GM12878 (cell line): ENCODE measurements at regions not wholly inside any gene's neighbourhood (a gene's known extent, or its start where the extent isn't known, plus 50 kb on each side); places are given as distances from the start of the nearest gene placed in this dataset.

ENCODE experiments used
- ATAC-seq: fragments of 200-7000 bp; cut with Tn5 transposase; 3 replicates; pipeline ENCODE4 v1.9.1; 2020; ENCODE audit warnings: mild to moderate bottlenecking, moderate library complexity
- BruUV-seq: library from RNA; stranded (reverse); fragments of 400-500 nt; replicated peaks from 2 replicates; lab custom pipeline; 2021; lab: Mats Ljungman, UMichigan
- CTCF ChIA-PET: fragments of 300-600 bp; sonication (Branson Sonifier 250); formaldehyde crosslinking; extraction: SDS; loops from one replicate; lab custom pipeline; 2021; ENCODE audit warnings: inconsistent platforms; lab: Yijun Ruan, JAX
- POLR2A ChIA-PET: fragments of 350-600 bp; formaldehyde crosslinking; extraction: SDS; loops from one replicate; lab custom pipeline; 2021; ENCODE audit warnings: inconsistent platforms; lab: Charles Lee
- RAD21 ChIA-PET: fragments of 300-600 bp; sonication (Branson Sonifier 250); formaldehyde crosslinking; loops from one replicate; lab custom pipeline; 2023; ENCODE audit warnings: antibody characterized with exemption; ENCODE audit not compliant: unreplicated experiment; lab: Charles Lee
- SMC1A ChIA-PET: fragments of 300-600 bp; sonication (Branson Sonifier 250); formaldehyde crosslinking; loops from one replicate; lab custom pipeline; 2023; ENCODE audit not compliant: unreplicated experiment, uncharacterized antibody; lab: Charles Lee
- DNase-seq: peaks from one replicate; pipeline ENCODE4 v3.0.0-alpha.2; 2011; ENCODE audit warnings: low read depth, low spot score
- FAIRE-seq: peaks from 3 replicates; lab custom pipeline; 2011; peaks lifted over from hg19 to GRCh38; lab: Jason Lieb, UNC
- H2AFZ ChIP-seq: 2 replicates; pipeline ENCODE4 v1.6.0; 2011; ENCODE audit warnings: low read depth, low read length, control low read depth; ENCODE audit not compliant: control insufficient read depth
- H3K27ac ChIP-seq: 2 replicates; pipeline ENCODE4 v1.5.1; 2011; ENCODE audit warnings: control low read depth; ENCODE audit not compliant: control insufficient read depth, insufficient read depth
- H3K27me3 ChIP-seq, 2 experiments: replicated peaks in 1 of 2; 2 replicates each; pipeline versions ENCODE4 v1.6.0 to v1.6.1; 2011; ENCODE audit warnings: low read length in 1 of 2; ENCODE audit not compliant: control insufficient read depth in 2 of 2, insufficient read depth in 2 of 2
- H3K36me3 ChIP-seq, 2 experiments: 2 replicates each; pipeline ENCODE4 v1.5.1; 2011; ENCODE audit warnings: low read length in 1 of 2; ENCODE audit not compliant: control insufficient read depth in 2 of 2, insufficient read depth in 2 of 2
- H3K4me1 ChIP-seq: 2 replicates; pipeline ENCODE4 v1.6.1; 2011; ENCODE audit warnings: mild to moderate bottlenecking, low read length, moderate library complexity, mixed read lengths; ENCODE audit not compliant: control insufficient read depth, insufficient read depth
- H3K4me2 ChIP-seq: 2 replicates; pipeline ENCODE4 v1.6.0; 2011; ENCODE audit warnings: control low read depth; ENCODE audit not compliant: control insufficient read depth, insufficient read depth
- H3K4me3 ChIP-seq: fragments of 200-600 bp; sonication (generic); 2 replicates; pipeline ENCODE4 v1.5.1; 2016
- H3K79me2 ChIP-seq: 2 replicates; pipeline ENCODE4 v1.6.0; 2011; ENCODE audit warnings: low read length; ENCODE audit not compliant: control insufficient read depth, insufficient read depth
- H3K9ac ChIP-seq: 2 replicates; pipeline ENCODE4 v1.8.0; 2011; ENCODE audit warnings: low read length, control low read depth, mixed read lengths; ENCODE audit not compliant: control insufficient read depth, insufficient read depth
- H3K9me3 ChIP-seq: replicated peaks from 3 replicates; pipeline ENCODE4 v1.5.1; 2011; ENCODE audit warnings: mild to moderate bottlenecking, low read length; ENCODE audit not compliant: control insufficient read depth, insufficient read depth
- H4K20me1 ChIP-seq: 2 replicates; pipeline ENCODE4 v1.6.0; 2011; ENCODE audit not compliant: control insufficient read depth, insufficient read depth
- BCL3 ChIP-seq: IDR thresholded peaks from 2 replicates; pipeline ENCODE4 v1.6.1; 2011; ENCODE audit warnings: borderline replicate concordance, low read depth, mild to moderate bottlenecking, moderate library complexity, low read length; ENCODE audit not compliant: insufficient read depth, poor library complexity, severe bottlenecking
- ETV6 ChIP-seq, 2 experiments: fragments of 450-650 bp in 1 of 2; IDR thresholded peaks in 1 of 2; conservative IDR thresholded peaks in 1 of 2; 2 replicates each; pipeline ENCODE4 v1.6.1; 2014; ENCODE audit warnings: antibody characterized with exemption in 1 of 2, borderline replicate concordance in 1 of 2, low read depth in 1 of 2, mild to moderate bottlenecking in 1 of 2, moderate library complexity in 1 of 2
- NR2C2 ChIP-seq: IDR thresholded peaks from 2 replicates; pipeline ENCODE4 v1.6.1; 2011; ENCODE audit warnings: borderline replicate concordance, low read depth; ENCODE audit not compliant: control insufficient read depth, insufficient read length
- POLR2A ChIP-seq: IDR thresholded peaks from 2 replicates; pipeline ENCODE4 v1.6.1; 2011; ENCODE audit warnings: low read depth, mild to moderate bottlenecking, low read length
- POLR2AphosphoS2 ChIP-seq: IDR thresholded peaks from 2 replicates; pipeline ENCODE4 v1.6.1; 2011; ENCODE audit warnings: low read depth, mild to moderate bottlenecking, low read length, improper control_type of control experiment, moderate library complexity
- SRF ChIP-seq, 2 experiments: IDR thresholded peaks; 2 replicates each; pipeline ENCODE4 v1.6.1; 2011; ENCODE audit warnings: low read depth in 2 of 2, low read length in 2 of 2, mild to moderate bottlenecking in 1 of 2, moderate library complexity in 1 of 2
- STAT3 ChIP-seq: IDR thresholded peaks from 2 replicates; pipeline ENCODE4 v1.6.1; 2011; ENCODE audit warnings: low read depth, low read length, improper control_type of control experiment
- TCF7 ChIP-seq: IDR thresholded peaks from 2 replicates; pipeline ENCODE4 v1.6.1; 2014; ENCODE audit warnings: antibody characterized with exemption, borderline replicate concordance
- WRNIP1 ChIP-seq: IDR thresholded peaks from 2 replicates; pipeline ENCODE4 v1.6.1; 2011; ENCODE audit warnings: low read depth, low read length, improper control_type of control experiment, borderline replicate concordance
- YBX1 ChIP-seq: fragments of 450-650 bp; IDR thresholded peaks from 2 replicates; pipeline ENCODE4 v1.6.1; 2016; ENCODE audit warnings: antibody characterized with exemption
- ZBTB33 ChIP-seq: fragments of 450-650 bp; IDR thresholded peaks from 2 replicates; pipeline ENCODE4 v1.6.1; 2017; ENCODE audit warnings: mild to moderate bottlenecking
- ZBTB40 ChIP-seq: fragments of 450-650 bp; IDR thresholded peaks from 2 replicates; pipeline ENCODE4 v1.6.1; 2016; ENCODE audit warnings: mild to moderate bottlenecking, moderate library complexity, borderline replicate concordance
- ZNF384 ChIP-seq: IDR thresholded peaks from 2 replicates; pipeline ENCODE4 v1.6.1; 2012; ENCODE audit warnings: low read depth, mild to moderate bottlenecking, low read length, improper control_type of control experiment, borderline replicate concordance
- WGBS: methylation state at CpG from one replicate; pipeline ENCODE4 v1.1.6; 2016; ENCODE audit warnings: low lambda C conversion rate; ENCODE audit not compliant: insufficient replicate concordance, insufficient coverage; ENCODE audit errors: missing lambda C conversion rate; 5-methylcytosine and 5-hydroxymethylcytosine counted together
- in situ Hi-C: fragments of 300-500 bp; cut with MboI; formaldehyde crosslinking; loops from 9 replicates; pipeline ENCODE4 v1.14.3; 2018; ENCODE audit warnings: mixed read lengths
- intact Hi-C: fragments of 100-400 bp; cut with micrococcal nuclease; formaldehyde crosslinking; loops from one replicate; pipeline ENCODE4 v1.14.2; 2022; ENCODE audit not compliant: unreplicated experiment

- TF ChIP-seq ZBTB40: no peak
- TF ChIP-seq TCF7: no peak
- TF ChIP-seq NR2C2: no peak
- no peak for TF ChIP-seq BCL3
- TF ChIP-seq POLR2A: no peak
- no peak for TF ChIP-seq ZBTB33
- no peak for TF ChIP-seq STAT3
- TF ChIP-seq ZNF384: no peak
- no peak for TF ChIP-seq SRF (IDR thresholded peaks at IDR 0.05; ENCODE audit: low read depth in 2 of 2, low read length in 2 of 2)
- no peak for TF ChIP-seq ETV6 (conservative IDR thresholded peaks at IDR 0.05 in 1 of 2, IDR thresholded peaks at IDR 0.05 in 1 of 2; ENCODE audit: borderline replicate concordance in 1 of 2, low read depth in 1 of 2)
- TF ChIP-seq YBX1: no peak
- no peak for TF ChIP-seq WRNIP1
- no peak for TF ChIP-seq POLR2AphosphoS2
- TF ChIP-seq, all 136 proteins: peak for 0
- H3K27me3 ChIP-seq: no peaks in the 10 kb centered on the region
- no peak overlapping the region for H3K27ac ChIP-seq
- H3K36me3 ChIP-seq: no peaks in the 10 kb centered on the region
- in situ Hi-C loops (no loop called here), intact Hi-C loops (no loop called here)
- no peak overlapping the region for H2AFZ ChIP-seq
- no TSS peak for BruUV-seq
- no peak overlapping the region for H3K4me2 ChIP-seq
- FAIRE-seq (no peak), ATAC-seq (no peak), DNase-seq (no peak)
- CTCF ChIA-PET: no interaction called here
- no peaks in the 10 kb centered on the region for H4K20me1 ChIP-seq
- POLR2A ChIA-PET: no interaction called here
- no peaks in the 10 kb centered on the region for H3K79me2 ChIP-seq
- WGBS: 44% methylated on average over 2 of the region's 2 CpGs
- RAD21 ChIA-PET: no interaction called here
- no peak overlapping the region for H3K9ac ChIP-seq
- no peaks in the 10 kb centered on the region for H3K9me3 ChIP-seq
- no peak overlapping the region for H3K4me3 ChIP-seq
- SMC1A ChIA-PET: interaction anchor here (0.7 kb wide), 1 partner anchor 9 kb away, joined by 4 read pairs; no protein-coding TSS in a partner anchor
- no peaks in the 10 kb centered on the region for H3K4me1 ChIP-seq
Observed at GRCh38 chr4:66649236-66649635, 896.1 kb downstream of the CENPC start.
